HepG2 (cell line): ENCODE measurements at regions not wholly inside any gene's neighbourhood (a gene's known extent, or its start where the extent isn't known, plus 50 kb on each side); places are given as distances from the start of the nearest gene placed in this dataset.

Source experiments
- ATAC-seq: fragments of 200-7000 bp; cut with Tn5 transposase; 3 replicates; pipeline ENCODE4 v1.9.1; 2020; ENCODE audit warnings: mild to moderate bottlenecking, moderate library complexity
- BruUV-seq: library from RNA; stranded (reverse); fragments of 400-500 nt; replicated peaks from 2 replicates; lab custom pipeline; 2021; lab: Mats Ljungman, UMichigan
- CTCF ChIA-PET: fragments of 300-600 bp; formaldehyde crosslinking; extraction: SDS; loops from one replicate; lab custom pipeline; 2021; ENCODE audit warnings: low total read pairs, inconsistent platforms, low intra/inter-chr PET ratio; lab: Yijun Ruan, JAX
- POLR2A ChIA-PET: fragments of 350-600 bp; sonication (Branson Sonifier 250); formaldehyde crosslinking; loops from one replicate; lab custom pipeline; 2020; ENCODE audit warnings: antibody characterized with exemption, inconsistent platforms; lab: Yijun Ruan, JAX
- DNase-seq: peaks from one replicate; pipeline ENCODE4 v3.0.0-alpha.2; 2015; ENCODE audit warnings: low spot score
- FAIRE-seq: peaks from 3 replicates; lab custom pipeline; 2011; peaks lifted over from hg19 to GRCh38; lab: Jason Lieb, UNC
- H2AFZ ChIP-seq: one replicate; pipeline ENCODE4 v1.6.1; 2011; ENCODE audit warnings: low read length, inconsistent platforms
- H3K27ac ChIP-seq: fragments of 300-600 bp; 3 replicates; pipeline ENCODE4 v1.8.0; 2011; ENCODE audit warnings: mixed run types, mild to moderate bottlenecking, mixed read lengths, low read length, inconsistent platforms; ENCODE audit not compliant: insufficient read depth; ENCODE audit errors: extremely low read length
- H3K27me3 ChIP-seq, 2 experiments: fragments of 200-600 bp in 1 of 2; 2 replicates in 1 of 2; 3 replicates in 1 of 2; pipeline versions ENCODE4 v1.6.0 to v1.8.0; 2011; ENCODE audit warnings: low read length in 2 of 2, mild to moderate bottlenecking in 2 of 2, moderate library complexity in 2 of 2, inconsistent platforms in 1 of 2; ENCODE audit not compliant: insufficient read depth in 2 of 2, control insufficient read depth in 1 of 2
- H3K36me3 ChIP-seq, 2 experiments: fragments of 200-600 bp in 1 of 2; replicated peaks in 1 of 2; 2 replicates in 1 of 2; 3 replicates in 1 of 2; pipeline versions ENCODE4 v1.5.1 to v1.8.0; 2011; ENCODE audit warnings: low read length in 2 of 2, inconsistent platforms in 1 of 2; ENCODE audit not compliant: insufficient read depth in 2 of 2, control insufficient read depth in 1 of 2
- H3K4me1 ChIP-seq: 2 replicates; pipeline ENCODE4 v1.5.1; 2012; ENCODE audit warnings: low read length, inconsistent platforms; ENCODE audit not compliant: insufficient read depth
- H3K4me2 ChIP-seq: 2 replicates; pipeline ENCODE4 v1.6.0; 2011; ENCODE audit warnings: low read depth, low read length, inconsistent platforms
- H3K4me3 ChIP-seq, 3 experiments: fragments of 200-600 bp in 1 of 3; sonication (generic), shearing (Covaris generic) in 1 of 3; replicated peaks in 1 of 3; 2 replicates each; pipeline ENCODE4 v1.5.1; 2011 to 2016; ENCODE audit warnings: low read length in 3 of 3, inconsistent platforms in 2 of 3, low read depth in 2 of 3, mild to moderate bottlenecking in 2 of 3, control low read depth in 1 of 3, mixed read lengths in 1 of 3; ENCODE audit not compliant: insufficient read depth in 1 of 3
- H3K79me2 ChIP-seq: one replicate; pipeline ENCODE4 v1.6.1; 2011; ENCODE audit warnings: low read length, inconsistent platforms; ENCODE audit not compliant: insufficient read depth
- H3K9ac ChIP-seq: 2 replicates; pipeline ENCODE4 v1.6.0; 2011; ENCODE audit warnings: mild to moderate bottlenecking, low read depth, low read length, inconsistent platforms; ENCODE audit not compliant: insufficient read depth
- H3K9me3 ChIP-seq: 2 replicates; pipeline ENCODE4 v1.5.1; 2012; ENCODE audit warnings: mild to moderate bottlenecking, low read length
- H4K20me1 ChIP-seq: 2 replicates; pipeline ENCODE4 v1.6.0; 2011; ENCODE audit warnings: inconsistent platforms, mild to moderate bottlenecking, low read length, moderate library complexity; ENCODE audit not compliant: insufficient read depth
- ARID2 ChIP-seq: sonication (generic); formaldehyde crosslinking; IDR thresholded peaks from 2 replicates; pipeline ENCODE4 v1.8.1; 2022; ENCODE audit warnings: mild to moderate bottlenecking, missing genetic modification reagents, borderline replicate concordance
- MBD4 ChIP-seq: IDR thresholded peaks from 2 replicates; pipeline ENCODE4 v1.6.1; 2012; ENCODE audit warnings: low read length, inconsistent platforms, borderline replicate concordance
- TFDP1 ChIP-seq: IDR thresholded peaks from 2 replicates; pipeline ENCODE4 v1.6.1; 2016; ENCODE audit warnings: missing compliant biosample characterization, missing genetic modification reagents, borderline replicate concordance
- ZBTB25 ChIP-seq: IDR thresholded peaks from 2 replicates; pipeline ENCODE4 v1.6.1; 2018; ENCODE audit warnings: missing genetic modification reagents
- ZNF460 ChIP-seq: sonication (generic); formaldehyde crosslinking; IDR thresholded peaks from 2 replicates; pipeline ENCODE4 v1.5.1; 2020; ENCODE audit warnings: missing genetic modification reagents, mild to moderate bottlenecking, borderline replicate concordance
- WGBS: methylation state at CpG from one replicate; pipeline ENCODE4 v1.1.6; 2017; ENCODE audit warnings: low lambda C conversion rate; 5-methylcytosine and 5-hydroxymethylcytosine counted together
- in situ Hi-C: cut with HindIII; loops from 2 replicates; pipeline ENCODE4 v1.10.0; 2017; ENCODE audit warnings: low pct_unique_long_range_greater_than_20kb; ENCODE audit not compliant: extremely low pct_ligation_motif_present
- intact Hi-C: fragments of 100-400 bp; cut with micrococcal nuclease; formaldehyde crosslinking; loops from one replicate; pipeline ENCODE4 v1.10.0; 2022; ENCODE audit not compliant: unreplicated experiment

- WGBS, result 49% methylated on average over 8 of the region's 8 CpGs
- Histone ChIP-seq H3K9me3 (no peaks in the 10 kb centered on the region), H3K4me1 (peaks cover 18% of the 10 kb centered on the region), H3K4me2 (no peak overlapping the region), H4K20me1 (no peaks in the 10 kb centered on the region), H3K79me2 (no peaks in the 10 kb centered on the region)
- TF ChIP-seq MBD4 (no peak), ZNF460 (CRISPR knock-in tag) (0 out of 2 replicates have a peak, but pooled peaks have one; percentile 11), ZBTB25 (CRISPR knock-in tag) (no peak), ARID2 (CRISPR knock-in tag) (no peak), TFDP1 (CRISPR knock-in tag) (no peak)
- TF ChIP-seq, all 625 proteins: peak for 1
- Histone ChIP-seq H3K27ac (no peak overlapping the region), H3K36me3 (no peaks in the 10 kb centered on the region), H3K9ac (no peak overlapping the region), H3K27me3 (peaks cover 2 to 29% of the 10 kb centered on the region in 2 experiments; a peak in 4 of 5 replicates), H3K4me3 (no peak overlapping the region), H2AFZ (no peak overlapping the region)
- intact Hi-C loops, result no loop called here
- in situ Hi-C loops, result no loop called here
- no peak for FAIRE-seq
- no TSS peak for BruUV-seq
- ChIA-PET POLR2A (no interaction called here), CTCF (no interaction called here)
- DNase-seq, result no peak
- no peak for ATAC-seq
These were observed 61.4 kb upstream of the ASIP start for GRCh38 chr20:34179637-34180360.
